ENCODE measurements at regions not wholly inside any gene's neighbourhood (a gene's known extent, or its start where the extent isn't known, plus 50 kb on each side); places are given as distances from the start of the nearest gene placed in this dataset.

DNA sequence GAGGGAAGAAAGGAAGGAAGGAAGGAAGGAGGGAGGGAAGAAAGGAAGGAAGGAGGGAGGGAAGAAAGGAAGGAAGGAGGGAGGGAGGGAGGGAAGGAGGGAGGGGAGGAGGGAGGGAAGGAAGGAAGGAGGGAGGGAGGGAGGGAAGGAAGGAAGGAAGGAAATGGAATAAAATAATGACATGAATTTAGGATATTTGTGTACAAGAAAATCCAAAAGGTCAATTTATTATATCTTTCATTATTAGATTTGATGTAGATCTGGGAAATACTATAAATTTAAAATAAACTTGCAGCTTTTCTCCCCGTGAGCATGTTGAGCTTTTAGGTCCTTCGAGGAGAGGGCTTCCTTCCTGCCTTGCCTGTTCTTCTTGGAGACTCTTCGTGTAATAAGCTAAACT lies 398.6 kb upstream of the NRP1 start:
- TF ChIP-seq, protein P1, sequence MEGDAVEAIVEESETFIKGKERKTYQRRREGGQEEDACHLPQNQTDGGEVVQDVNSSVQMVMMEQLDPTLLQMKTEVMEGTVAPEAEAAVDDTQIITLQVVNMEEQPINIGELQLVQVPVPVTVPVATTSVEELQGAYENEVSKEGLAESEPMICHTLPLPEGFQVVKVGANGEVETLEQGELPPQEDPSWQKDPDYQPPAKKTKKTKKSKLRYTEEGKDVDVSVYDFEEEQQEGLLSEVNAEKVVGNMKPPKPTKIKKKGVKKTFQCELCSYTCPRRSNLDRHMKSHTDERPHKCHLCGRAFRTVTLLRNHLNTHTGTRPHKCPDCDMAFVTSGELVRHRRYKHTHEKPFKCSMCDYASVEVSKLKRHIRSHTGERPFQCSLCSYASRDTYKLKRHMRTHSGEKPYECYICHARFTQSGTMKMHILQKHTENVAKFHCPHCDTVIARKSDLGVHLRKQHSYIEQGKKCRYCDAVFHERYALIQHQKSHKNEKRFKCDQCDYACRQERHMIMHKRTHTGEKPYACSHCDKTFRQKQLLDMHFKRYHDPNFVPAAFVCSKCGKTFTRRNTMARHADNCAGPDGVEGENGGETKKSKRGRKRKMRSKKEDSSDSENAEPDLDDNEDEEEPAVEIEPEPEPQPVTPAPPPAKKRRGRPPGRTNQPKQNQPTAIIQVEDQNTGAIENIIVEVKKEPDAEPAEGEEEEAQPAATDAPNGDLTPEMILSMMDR (IDR thresholded peaks at IDR 0.05): no peak
- no peak for TF ChIP-seq POLR2A (IDR thresholded peaks at IDR 0.05)
